ENCODE measurements at regions not wholly inside any gene's neighbourhood (a gene's known extent, or its start where the extent isn't known, plus 50 kb on each side); places are given as distances from the start of the nearest gene placed in this dataset.

- ATAC-seq, result no peak
- TF ChIP-seq PPARA (CRISPR knock-in tag; IDR thresholded peaks at IDR 0.05; ENCODE audit: borderline replicate concordance), result no peak
Measured at GRCh38 chr7:118699222-118699621, 474.7 kb downstream of the ANKRD7 start.

- ATAC-seq, result no peak
- no peak for TF ChIP-seq ZNF8 (CRISPR knock-in tag; IDR thresholded peaks at IDR 0.05)
- TF ChIP-seq ZNF70 (CRISPR knock-in tag; IDR thresholded peaks at IDR 0.05), result no peak
- TF ChIP-seq, protein P1, sequence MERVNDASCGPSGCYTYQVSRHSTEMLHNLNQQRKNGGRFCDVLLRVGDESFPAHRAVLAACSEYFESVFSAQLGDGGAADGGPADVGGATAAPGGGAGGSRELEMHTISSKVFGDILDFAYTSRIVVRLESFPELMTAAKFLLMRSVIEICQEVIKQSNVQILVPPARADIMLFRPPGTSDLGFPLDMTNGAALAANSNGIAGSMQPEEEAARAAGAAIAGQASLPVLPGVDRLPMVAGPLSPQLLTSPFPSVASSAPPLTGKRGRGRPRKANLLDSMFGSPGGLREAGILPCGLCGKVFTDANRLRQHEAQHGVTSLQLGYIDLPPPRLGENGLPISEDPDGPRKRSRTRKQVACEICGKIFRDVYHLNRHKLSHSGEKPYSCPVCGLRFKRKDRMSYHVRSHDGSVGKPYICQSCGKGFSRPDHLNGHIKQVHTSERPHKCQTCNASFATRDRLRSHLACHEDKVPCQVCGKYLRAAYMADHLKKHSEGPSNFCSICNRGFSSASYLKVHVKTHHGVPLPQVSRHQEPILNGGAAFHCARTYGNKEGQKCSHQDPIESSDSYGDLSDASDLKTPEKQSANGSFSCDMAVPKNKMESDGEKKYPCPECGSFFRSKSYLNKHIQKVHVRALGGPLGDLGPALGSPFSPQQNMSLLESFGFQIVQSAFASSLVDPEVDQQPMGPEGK (CRISPR knock-in tag; IDR thresholded peaks at IDR 0.05; ENCODE audit: borderline replicate concordance), result no peak
- TF ChIP-seq ZC3H10 (CRISPR knock-in tag; IDR thresholded peaks at IDR 0.05), result no peak
- TF ChIP-seq TOX (CRISPR knock-in tag; IDR thresholded peaks at IDR 0.05; ENCODE audit: borderline replicate concordance), result no peak
- no peak for TF ChIP-seq ZFP3 (CRISPR knock-in tag; IDR thresholded peaks at IDR 0.05)
- no peak for TF ChIP-seq SNAI2 (CRISPR knock-in tag; IDR thresholded peaks at IDR 0.05)
Measured at GRCh38 chr7:118708741-118709140, 484.2 kb downstream of the ANKRD7 start.

GRCh38 chr7:118711688-118712087 is 487.2 kb downstream of the ANKRD7 start:
- TF ChIP-seq CSDC2 (CRISPR knock-in tag; IDR thresholded peaks at IDR 0.05) (no peak), TCF4 (CRISPR knock-in tag; IDR thresholded peaks at IDR 0.05; ENCODE audit: borderline replicate concordance) (peak; percentile 82)

GRCh38 chr7:118713039-118713438 is 488.5 kb downstream of the ANKRD7 start:
- ATAC-seq, result no peak

More at GRCh38 chr7:118711688-118712087, 487.2 kb downstream of the ANKRD7 start:
- ATAC-seq, result no peak

More at GRCh38 chr7:118713039-118713438, 488.5 kb downstream of the ANKRD7 start:
- TF ChIP-seq, protein P2, sequence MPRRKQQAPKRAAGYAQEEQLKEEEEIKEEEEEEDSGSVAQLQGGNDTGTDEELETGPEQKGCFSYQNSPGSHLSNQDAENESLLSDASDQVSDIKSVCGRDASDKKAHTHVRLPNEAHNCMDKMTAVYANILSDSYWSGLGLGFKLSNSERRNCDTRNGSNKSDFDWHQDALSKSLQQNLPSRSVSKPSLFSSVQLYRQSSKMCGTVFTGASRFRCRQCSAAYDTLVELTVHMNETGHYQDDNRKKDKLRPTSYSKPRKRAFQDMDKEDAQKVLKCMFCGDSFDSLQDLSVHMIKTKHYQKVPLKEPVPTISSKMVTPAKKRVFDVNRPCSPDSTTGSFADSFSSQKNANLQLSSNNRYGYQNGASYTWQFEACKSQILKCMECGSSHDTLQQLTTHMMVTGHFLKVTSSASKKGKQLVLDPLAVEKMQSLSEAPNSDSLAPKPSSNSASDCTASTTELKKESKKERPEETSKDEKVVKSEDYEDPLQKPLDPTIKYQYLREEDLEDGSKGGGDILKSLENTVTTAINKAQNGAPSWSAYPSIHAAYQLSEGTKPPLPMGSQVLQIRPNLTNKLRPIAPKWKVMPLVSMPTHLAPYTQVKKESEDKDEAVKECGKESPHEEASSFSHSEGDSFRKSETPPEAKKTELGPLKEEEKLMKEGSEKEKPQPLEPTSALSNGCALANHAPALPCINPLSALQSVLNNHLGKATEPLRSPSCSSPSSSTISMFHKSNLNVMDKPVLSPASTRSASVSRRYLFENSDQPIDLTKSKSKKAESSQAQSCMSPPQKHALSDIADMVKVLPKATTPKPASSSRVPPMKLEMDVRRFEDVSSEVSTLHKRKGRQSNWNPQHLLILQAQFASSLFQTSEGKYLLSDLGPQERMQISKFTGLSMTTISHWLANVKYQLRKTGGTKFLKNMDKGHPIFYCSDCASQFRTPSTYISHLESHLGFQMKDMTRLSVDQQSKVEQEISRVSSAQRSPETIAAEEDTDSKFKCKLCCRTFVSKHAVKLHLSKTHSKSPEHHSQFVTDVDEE (CRISPR knock-in tag; IDR thresholded peaks at IDR 0.05), result no peak
- TF ChIP-seq CSRNP3 (CRISPR knock-in tag; IDR thresholded peaks at IDR 0.05) (no peak), ARNTL (CRISPR knock-in tag; IDR thresholded peaks at IDR 0.05; ENCODE audit: borderline replicate concordance, low read depth) (no peak), PPARA (CRISPR knock-in tag; IDR thresholded peaks at IDR 0.05; ENCODE audit: borderline replicate concordance) (no peak), GLIS3 (CRISPR knock-in tag; IDR thresholded peaks at IDR 0.05) (no peak), ESRRG (CRISPR knock-in tag; IDR thresholded peaks at IDR 0.05) (no peak)
- TF ChIP-seq, protein P1 (CRISPR knock-in tag; IDR thresholded peaks at IDR 0.05; ENCODE audit: borderline replicate concordance), result no peak
- TF ChIP-seq, protein P3, sequence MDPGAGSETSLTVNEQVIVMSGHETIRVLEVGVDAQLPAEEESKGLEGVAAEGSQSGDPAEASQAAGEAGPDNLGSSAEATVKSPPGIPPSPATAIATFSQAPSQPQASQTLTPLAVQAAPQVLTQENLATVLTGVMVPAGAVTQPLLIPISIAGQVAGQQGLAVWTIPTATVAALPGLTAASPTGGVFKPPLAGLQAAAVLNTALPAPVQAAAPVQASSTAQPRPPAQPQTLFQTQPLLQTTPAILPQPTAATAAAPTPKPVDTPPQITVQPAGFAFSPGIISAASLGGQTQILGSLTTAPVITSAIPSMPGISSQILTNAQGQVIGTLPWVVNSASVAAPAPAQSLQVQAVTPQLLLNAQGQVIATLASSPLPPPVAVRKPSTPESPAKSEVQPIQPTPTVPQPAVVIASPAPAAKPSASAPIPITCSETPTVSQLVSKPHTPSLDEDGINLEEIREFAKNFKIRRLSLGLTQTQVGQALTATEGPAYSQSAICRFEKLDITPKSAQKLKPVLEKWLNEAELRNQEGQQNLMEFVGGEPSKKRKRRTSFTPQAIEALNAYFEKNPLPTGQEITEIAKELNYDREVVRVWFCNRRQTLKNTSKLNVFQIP (CRISPR knock-in tag; IDR thresholded peaks at IDR 0.05; ENCODE audit: borderline replicate concordance, low read depth), result no peak
- TF ChIP-seq, protein P4, sequence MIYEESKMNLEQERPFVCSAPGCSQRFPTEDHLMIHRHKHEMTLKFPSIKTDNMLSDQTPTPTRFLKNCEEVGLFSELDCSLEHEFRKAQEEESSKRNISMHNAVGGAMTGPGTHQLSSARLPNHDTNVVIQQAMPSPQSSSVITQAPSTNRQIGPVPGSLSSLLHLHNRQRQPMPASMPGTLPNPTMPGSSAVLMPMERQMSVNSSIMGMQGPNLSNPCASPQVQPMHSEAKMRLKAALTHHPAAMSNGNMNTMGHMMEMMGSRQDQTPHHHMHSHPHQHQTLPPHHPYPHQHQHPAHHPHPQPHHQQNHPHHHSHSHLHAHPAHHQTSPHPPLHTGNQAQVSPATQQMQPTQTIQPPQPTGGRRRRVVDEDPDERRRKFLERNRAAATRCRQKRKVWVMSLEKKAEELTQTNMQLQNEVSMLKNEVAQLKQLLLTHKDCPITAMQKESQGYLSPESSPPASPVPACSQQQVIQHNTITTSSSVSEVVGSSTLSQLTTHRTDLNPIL (CRISPR knock-in tag; IDR thresholded peaks at IDR 0.05; ENCODE audit: low read depth), result no peak

Measured in SK-N-SH treated with all-trans-retinoic acid at 6 μM for 48 hours (cell line).